Liver (tissue), 8 donors: ENCODE measurements at regions not wholly inside any gene's neighbourhood (a gene's known extent, or its start where the extent isn't known, plus 50 kb on each side); places are given as distances from the start of the nearest gene placed in this dataset.

Experiments used
- DNase-seq: peaks from one replicate; pipeline ENCODE4 v3.0.0-alpha.2; 2017; ENCODE audit warnings: low spot score
- H3K27ac ChIP-seq, 2 donors: one replicate each; pipeline ENCODE4 v1.7.0; 2013; ENCODE audit warnings: inconsistent platforms in 2 of 2, low read length in 2 of 2, control low read depth in 1 of 2, low read depth in 1 of 2, mild to moderate bottlenecking in 1 of 2
- H3K27me3 ChIP-seq, 4 donors: one replicate each; pipeline versions ENCODE4 v1.6.1 to v1.7.0; 2013; ENCODE audit warnings: low read length in 3 of 4, inconsistent platforms in 1 of 4, mild to moderate bottlenecking in 1 of 4, moderate library complexity in 1 of 4; ENCODE audit not compliant: control insufficient read depth in 4 of 4, insufficient read depth in 4 of 4
- H3K36me3 ChIP-seq, 4 donors: one replicate each; pipeline versions ENCODE4 v1.6.1 to v1.7.0; 2013; ENCODE audit warnings: low read length in 3 of 4, mild to moderate bottlenecking in 3 of 4, low read depth in 1 of 4, moderate library complexity in 1 of 4; ENCODE audit not compliant: control insufficient read depth in 4 of 4, insufficient read depth in 3 of 4
- H3K4me1 ChIP-seq, 4 donors: one replicate each; pipeline versions ENCODE4 v1.6.1 to v1.7.0; 2013; ENCODE audit warnings: low read length in 3 of 4, mild to moderate bottlenecking in 3 of 4, moderate library complexity in 1 of 4; ENCODE audit not compliant: control insufficient read depth in 4 of 4, insufficient read depth in 4 of 4
- H3K4me3 ChIP-seq, 3 donors: one replicate each; pipeline versions ENCODE4 v1.6.1 to v1.7.0; 2013; ENCODE audit warnings: low read length in 3 of 3, control low read depth in 1 of 3, low read depth in 1 of 3, mild to moderate bottlenecking in 1 of 3
- H3K9ac ChIP-seq, 2 donors: one replicate each; pipeline ENCODE4 v1.7.0; 2013; ENCODE audit warnings: low read length in 2 of 2, mild to moderate bottlenecking in 2 of 2, moderate library complexity in 2 of 2, control low read depth in 1 of 2, low read depth in 1 of 2
- H3K9me3 ChIP-seq, 4 donors: one replicate each; pipeline versions ENCODE4 v1.6.1 to v1.7.0; 2013; ENCODE audit warnings: low read length in 3 of 4; ENCODE audit not compliant: control insufficient read depth in 4 of 4
- EGR1 ChIP-seq, 2 donors: IDR thresholded peaks; 2 replicates each; pipeline ENCODE4 v1.6.1; 2016 to 2018; ENCODE audit warnings: antibody characterized with exemption in 2 of 2, low read depth in 2 of 2
- FOXA1 ChIP-seq: IDR thresholded peaks from 2 replicates; pipeline ENCODE4 v1.6.1; 2016; ENCODE audit warnings: antibody characterized with exemption
- FOXA2 ChIP-seq: IDR thresholded peaks from 2 replicates; pipeline ENCODE4 v1.6.1; 2016; ENCODE audit warnings: antibody characterized with exemption
- GABPA ChIP-seq, 2 donors: IDR thresholded peaks in 1 of 2; conservative IDR thresholded peaks in 1 of 2; 2 replicates each; pipeline ENCODE4 v1.6.1; 2016; ENCODE audit warnings: antibody characterized with exemption in 2 of 2, mild to moderate bottlenecking in 1 of 2, moderate library complexity in 1 of 2
- HNF4A ChIP-seq, 2 donors: conservative IDR thresholded peaks; 2 replicates each; pipeline ENCODE4 v1.6.1; 2016; ENCODE audit warnings: antibody characterized with exemption in 2 of 2, mild to moderate bottlenecking in 2 of 2
- HNF4G ChIP-seq: IDR thresholded peaks from 2 replicates; pipeline ENCODE4 v1.6.1; 2016; ENCODE audit warnings: antibody characterized with exemption
- JUND ChIP-seq, 2 donors: IDR thresholded peaks; 2 replicates each; pipeline ENCODE4 v1.6.1; 2016; ENCODE audit warnings: antibody characterized with exemption in 2 of 2
- NR2F2 ChIP-seq: IDR thresholded peaks from 2 replicates; pipeline ENCODE4 v1.6.1; 2016; ENCODE audit warnings: antibody characterized with exemption
- RAD21 ChIP-seq, 2 donors: IDR thresholded peaks; 2 replicates each; pipeline ENCODE4 v1.6.1; 2016; ENCODE audit warnings: antibody characterized with exemption in 2 of 2, mild to moderate bottlenecking in 2 of 2
- RXRA ChIP-seq, 2 donors: IDR thresholded peaks; 2 replicates each; pipeline ENCODE4 v1.6.1; 2017 to 2018; ENCODE audit warnings: antibody characterized with exemption in 2 of 2, mild to moderate bottlenecking in 1 of 2
- SP1 ChIP-seq: IDR thresholded peaks from 2 replicates; pipeline ENCODE4 v1.6.1; 2018; ENCODE audit warnings: antibody characterized with exemption, mild to moderate bottlenecking
- TAF1 ChIP-seq: conservative IDR thresholded peaks from 2 replicates; pipeline ENCODE4 v1.6.1; 2016; ENCODE audit warnings: antibody characterized with exemption, mild to moderate bottlenecking
- YY1 ChIP-seq: IDR thresholded peaks from 2 replicates; pipeline ENCODE4 v1.6.1; 2016; ENCODE audit warnings: antibody characterized with exemption, mild to moderate bottlenecking
- ZBTB33 ChIP-seq: IDR thresholded peaks from 2 replicates; pipeline ENCODE4 v1.6.1; 2016; ENCODE audit warnings: antibody characterized with exemption
- WGBS: extraction: QIAGEN DNeasy Blood & Tissue Kit; methylation state at CpG from one replicate; pipeline ENCODE4 v1.1.7; 2013; 5-methylcytosine and 5-hydroxymethylcytosine counted together
- TF ChIP-seq, protein P1 (sequence below): fragments of 150-350 bp; IDR thresholded peaks from 2 replicates; pipeline ENCODE4 v1.5.1; 2017; ENCODE audit warnings: improper control_type of control experiment, low read depth, low read length; ENCODE audit not compliant: missing input control
- TF ChIP-seq, protein P2 (sequence below): IDR thresholded peaks from 2 replicates; pipeline ENCODE4 v1.6.1; 2016; ENCODE audit warnings: antibody characterized with exemption
- TF ChIP-seq, protein P3 (sequence below): IDR thresholded peaks from 2 replicates; pipeline ENCODE4 v1.6.1; 2016; ENCODE audit warnings: antibody characterized with exemption
- TF ChIP-seq, protein P4 (sequence below): IDR thresholded peaks from 2 replicates; pipeline ENCODE4 v1.6.1; 2016; ENCODE audit warnings: antibody characterized with exemption, mild to moderate bottlenecking
- donor health status: healthy.
- donor health status: healthy.
- donor health status: healthy.
- donor health status: healthy.
- donor health status: healthy.

GRCh38 chr14:34302654-34303053 lies 159.4 kb downstream of the SPTSSA start:
- no peaks in the 10 kb centered on the region for H3K36me3 ChIP-seq
- H3K4me1 ChIP-seq: no peaks in the 10 kb centered on the region
- no peak for TF ChIP-seq FOXA2
- TF ChIP-seq HNF4G: no peak
- TF ChIP-seq, protein P1, sequence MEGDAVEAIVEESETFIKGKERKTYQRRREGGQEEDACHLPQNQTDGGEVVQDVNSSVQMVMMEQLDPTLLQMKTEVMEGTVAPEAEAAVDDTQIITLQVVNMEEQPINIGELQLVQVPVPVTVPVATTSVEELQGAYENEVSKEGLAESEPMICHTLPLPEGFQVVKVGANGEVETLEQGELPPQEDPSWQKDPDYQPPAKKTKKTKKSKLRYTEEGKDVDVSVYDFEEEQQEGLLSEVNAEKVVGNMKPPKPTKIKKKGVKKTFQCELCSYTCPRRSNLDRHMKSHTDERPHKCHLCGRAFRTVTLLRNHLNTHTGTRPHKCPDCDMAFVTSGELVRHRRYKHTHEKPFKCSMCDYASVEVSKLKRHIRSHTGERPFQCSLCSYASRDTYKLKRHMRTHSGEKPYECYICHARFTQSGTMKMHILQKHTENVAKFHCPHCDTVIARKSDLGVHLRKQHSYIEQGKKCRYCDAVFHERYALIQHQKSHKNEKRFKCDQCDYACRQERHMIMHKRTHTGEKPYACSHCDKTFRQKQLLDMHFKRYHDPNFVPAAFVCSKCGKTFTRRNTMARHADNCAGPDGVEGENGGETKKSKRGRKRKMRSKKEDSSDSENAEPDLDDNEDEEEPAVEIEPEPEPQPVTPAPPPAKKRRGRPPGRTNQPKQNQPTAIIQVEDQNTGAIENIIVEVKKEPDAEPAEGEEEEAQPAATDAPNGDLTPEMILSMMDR: no peak
- TF ChIP-seq NR2F2: no peak
- no peak for TF ChIP-seq EGR1 (IDR thresholded peaks at IDR 0.05; ENCODE audit: low read depth in 2 of 2)
- TF ChIP-seq TAF1: no peak
- TF ChIP-seq FOXA1: no peak
- TF ChIP-seq, protein P2, sequence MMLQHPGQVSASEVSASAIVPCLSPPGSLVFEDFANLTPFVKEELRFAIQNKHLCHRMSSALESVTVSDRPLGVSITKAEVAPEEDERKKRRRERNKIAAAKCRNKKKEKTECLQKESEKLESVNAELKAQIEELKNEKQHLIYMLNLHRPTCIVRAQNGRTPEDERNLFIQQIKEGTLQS: no peak
- no peak for TF ChIP-seq SP1
- TF ChIP-seq, protein P3, sequence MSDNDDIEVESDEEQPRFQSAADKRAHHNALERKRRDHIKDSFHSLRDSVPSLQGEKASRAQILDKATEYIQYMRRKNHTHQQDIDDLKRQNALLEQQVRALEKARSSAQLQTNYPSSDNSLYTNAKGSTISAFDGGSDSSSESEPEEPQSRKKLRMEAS: no peak
- no peak for TF ChIP-seq ZBTB33
- no peak for TF ChIP-seq GABPA (IDR thresholded peaks at IDR 0.05 in 1 of 2, conservative IDR thresholded peaks at IDR 0.05 in 1 of 2)
- TF ChIP-seq YY1: no peak
- no peak for TF ChIP-seq JUND (IDR thresholded peaks at IDR 0.05)
- TF ChIP-seq RAD21 (IDR thresholded peaks at IDR 0.05): no peak
- TF ChIP-seq HNF4A (conservative IDR thresholded peaks at IDR 0.05): no peak
- no peak for TF ChIP-seq RXRA (IDR thresholded peaks at IDR 0.05)
- TF ChIP-seq, protein P4, sequence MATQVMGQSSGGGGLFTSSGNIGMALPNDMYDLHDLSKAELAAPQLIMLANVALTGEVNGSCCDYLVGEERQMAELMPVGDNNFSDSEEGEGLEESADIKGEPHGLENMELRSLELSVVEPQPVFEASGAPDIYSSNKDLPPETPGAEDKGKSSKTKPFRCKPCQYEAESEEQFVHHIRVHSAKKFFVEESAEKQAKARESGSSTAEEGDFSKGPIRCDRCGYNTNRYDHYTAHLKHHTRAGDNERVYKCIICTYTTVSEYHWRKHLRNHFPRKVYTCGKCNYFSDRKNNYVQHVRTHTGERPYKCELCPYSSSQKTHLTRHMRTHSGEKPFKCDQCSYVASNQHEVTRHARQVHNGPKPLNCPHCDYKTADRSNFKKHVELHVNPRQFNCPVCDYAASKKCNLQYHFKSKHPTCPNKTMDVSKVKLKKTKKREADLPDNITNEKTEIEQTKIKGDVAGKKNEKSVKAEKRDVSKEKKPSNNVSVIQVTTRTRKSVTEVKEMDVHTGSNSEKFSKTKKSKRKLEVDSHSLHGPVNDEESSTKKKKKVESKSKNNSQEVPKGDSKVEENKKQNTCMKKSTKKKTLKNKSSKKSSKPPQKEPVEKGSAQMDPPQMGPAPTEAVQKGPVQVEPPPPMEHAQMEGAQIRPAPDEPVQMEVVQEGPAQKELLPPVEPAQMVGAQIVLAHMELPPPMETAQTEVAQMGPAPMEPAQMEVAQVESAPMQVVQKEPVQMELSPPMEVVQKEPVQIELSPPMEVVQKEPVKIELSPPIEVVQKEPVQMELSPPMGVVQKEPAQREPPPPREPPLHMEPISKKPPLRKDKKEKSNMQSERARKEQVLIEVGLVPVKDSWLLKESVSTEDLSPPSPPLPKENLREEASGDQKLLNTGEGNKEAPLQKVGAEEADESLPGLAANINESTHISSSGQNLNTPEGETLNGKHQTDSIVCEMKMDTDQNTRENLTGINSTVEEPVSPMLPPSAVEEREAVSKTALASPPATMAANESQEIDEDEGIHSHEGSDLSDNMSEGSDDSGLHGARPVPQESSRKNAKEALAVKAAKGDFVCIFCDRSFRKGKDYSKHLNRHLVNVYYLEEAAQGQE: no peak
- no peak overlapping the region for H3K4me3 ChIP-seq
- H3K27me3 ChIP-seq: no peaks in the 10 kb centered on the region
- no peak overlapping the region for H3K9ac ChIP-seq
- no peak overlapping the region for H3K27ac ChIP-seq
- DNase-seq: no peak
- no peaks in the 10 kb centered on the region for H3K9me3 ChIP-seq
- WGBS: 70% methylated on average over 6 of the region's 6 CpGs
